HG02610 (cell line): ENCODE measurements at regions not wholly inside any gene's neighbourhood (a gene's known extent, or its start where the extent isn't known, plus 50 kb on each side); places are given as distances from the start of the nearest gene placed in this dataset.
"Not testable (repeated sequence)": the region's sequence is repeated elsewhere in the genome, so short reads cannot be mapped to it uniquely, and the experiment has no call there.

Source experiments
- ATAC-seq: cut with Tn5 transposase; IDR thresholded peaks from one replicate; pipeline ENCODE4 v1.9.1; 2021; ENCODE audit warnings: mild to moderate bottlenecking, moderate library complexity; ENCODE audit not compliant: unreplicated experiment

- no peak for ATAC-seq
These were observed 525.4 kb upstream of the TLE4 start for GRCh38 chr9:79046401-79046800.

DNA sequence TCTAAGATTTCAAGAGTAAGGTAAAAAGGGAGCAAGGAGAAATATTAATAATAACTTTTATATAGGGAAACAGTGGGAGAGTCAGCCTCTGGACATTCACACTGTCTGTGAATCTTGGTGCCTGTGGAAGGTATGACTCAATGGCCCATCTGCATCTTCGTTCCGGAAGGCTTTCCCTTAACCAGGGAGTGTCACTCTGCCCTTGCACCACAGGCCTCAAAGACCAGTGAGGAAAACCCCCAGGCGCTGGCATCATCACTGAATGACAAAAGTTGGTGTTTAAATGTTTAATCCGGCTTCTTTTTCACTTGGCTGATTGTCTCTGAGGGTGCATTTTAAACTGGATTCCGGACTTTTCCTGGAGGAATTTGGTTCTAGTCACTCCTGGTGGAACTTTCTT lies 522.4 kb upstream of the TLE4 start:
- no peak for ATAC-seq

- peak; percentile 58 for ATAC-seq
These were observed 518.2 kb upstream of the TLE4 start for GRCh38 chr9:79053598-79053997.

DNA sequence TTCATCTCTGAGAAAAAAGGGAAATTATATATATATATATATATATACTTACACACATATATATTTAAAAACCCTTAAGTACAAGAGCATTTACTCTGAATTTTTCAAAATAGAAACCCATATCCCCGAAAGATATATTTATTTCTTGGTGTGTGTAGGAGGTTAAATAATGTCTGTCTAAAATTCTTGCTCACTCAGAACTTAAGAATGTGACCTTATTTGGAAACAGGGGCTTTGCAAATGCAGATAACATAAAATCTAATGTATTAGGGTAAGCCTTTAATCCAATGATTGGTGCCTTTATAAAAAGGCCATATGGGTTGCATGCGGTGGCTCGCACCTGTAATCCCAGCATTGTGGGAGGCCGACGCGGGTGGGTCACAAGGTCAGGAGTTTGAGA lies 517.3 kb upstream of the TLE4 start:
- no peak for ATAC-seq

DNA sequence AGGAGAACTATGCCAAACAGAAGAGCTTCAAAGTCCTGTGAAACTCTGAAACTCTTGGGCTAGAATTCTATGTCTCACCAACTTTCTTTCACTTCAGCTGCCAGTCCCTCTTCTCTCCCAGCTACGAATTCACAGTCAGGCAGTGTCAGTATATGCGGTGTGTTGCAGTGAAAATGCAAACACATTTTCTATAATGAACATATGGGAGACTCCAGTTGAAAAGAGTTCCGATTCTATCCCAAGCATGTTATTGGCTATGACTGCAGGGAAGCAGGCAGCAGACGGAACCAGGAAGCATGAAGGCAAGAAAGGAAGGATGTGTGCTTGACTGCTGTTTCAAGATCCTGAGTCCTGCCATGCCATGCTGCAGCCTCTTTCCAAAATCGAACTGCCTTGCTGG lies 515.7 kb upstream of the TLE4 start:
- ATAC-seq: no peak

DNA sequence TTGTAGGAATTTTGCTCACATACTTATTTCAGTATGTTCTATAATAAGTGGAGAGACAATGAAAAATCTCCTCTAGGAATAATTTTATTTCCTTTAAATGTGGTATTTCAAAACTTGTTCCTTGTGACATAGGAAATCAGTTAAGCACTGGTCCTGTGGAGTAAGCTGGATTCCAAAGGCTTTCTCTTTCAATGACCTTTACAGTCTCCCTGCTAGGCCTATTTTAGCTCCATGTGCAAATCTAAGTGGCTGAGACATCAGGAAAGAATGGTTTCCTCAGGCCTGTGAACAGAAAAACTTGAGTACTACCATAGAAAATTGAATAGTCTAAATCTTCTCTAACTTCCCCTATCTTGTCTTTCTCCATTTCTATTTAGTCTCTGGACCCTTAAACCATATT lies 514.2 kb upstream of the TLE4 start:
- no peak for ATAC-seq

- ATAC-seq: no peak
These were observed 511.0 kb upstream of the TLE4 start for GRCh38 chr9:79060766-79061165.

DNA sequence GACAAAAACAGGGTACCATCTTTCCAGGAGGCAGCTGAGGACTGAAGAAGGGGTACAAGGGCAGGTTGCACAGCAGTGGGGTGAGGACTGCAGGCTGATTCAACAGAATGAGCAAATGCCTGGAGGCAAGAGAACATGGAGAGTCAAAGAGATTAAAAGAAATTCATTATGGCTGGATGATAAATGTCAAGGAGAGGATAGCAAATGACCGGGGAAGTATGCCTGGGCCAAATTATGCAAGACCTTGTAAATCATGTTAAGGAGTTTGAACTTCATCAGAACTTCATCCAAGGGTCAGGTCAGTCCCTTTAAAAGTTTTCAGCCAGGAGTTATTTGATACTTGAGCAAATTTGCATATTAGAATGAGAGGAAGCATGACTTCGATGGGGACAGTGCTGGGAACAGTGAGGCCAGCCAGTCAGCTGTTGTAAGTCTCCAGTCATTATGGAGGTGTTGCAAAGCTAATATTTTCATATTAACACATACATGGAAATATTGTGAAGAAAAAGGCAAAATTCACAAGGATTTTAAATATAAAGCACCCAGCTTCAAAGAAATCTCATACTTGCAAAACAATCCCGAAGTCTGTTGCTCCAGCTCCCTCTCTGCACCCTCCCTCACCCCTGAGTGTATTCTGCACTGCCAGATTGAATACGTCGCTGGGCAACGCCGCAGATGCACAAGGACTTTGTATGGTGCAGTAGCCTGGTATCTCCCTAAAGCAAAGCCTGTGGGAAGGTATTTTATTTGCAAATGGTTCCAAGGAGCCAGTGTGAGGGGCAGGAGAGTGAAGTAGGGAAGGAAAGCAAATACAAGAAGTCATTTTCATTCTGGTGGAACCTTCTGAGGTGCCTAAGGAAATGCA lies 509.8 kb upstream of the TLE4 start:
- no peak for ATAC-seq

DNA sequence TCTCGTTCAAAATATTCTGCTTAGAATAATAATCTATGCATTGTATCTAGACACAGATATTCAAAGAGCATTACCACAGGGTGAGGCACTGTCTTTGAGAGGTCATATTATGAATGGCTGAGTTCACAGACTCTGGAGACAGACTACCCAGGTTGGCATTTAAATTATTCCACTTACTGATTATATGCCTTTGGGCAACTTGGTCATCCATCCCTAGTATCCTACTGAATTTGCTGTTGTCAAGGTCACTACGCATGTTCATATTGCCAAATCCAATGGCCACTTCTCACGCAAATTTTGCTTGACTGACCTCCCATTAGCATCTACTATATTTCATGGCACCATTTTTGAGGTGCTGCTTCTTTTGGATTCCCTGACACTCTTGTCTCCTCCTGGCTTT lies 498.6 kb upstream of the TLE4 start:
- no peak for ATAC-seq

DNA sequence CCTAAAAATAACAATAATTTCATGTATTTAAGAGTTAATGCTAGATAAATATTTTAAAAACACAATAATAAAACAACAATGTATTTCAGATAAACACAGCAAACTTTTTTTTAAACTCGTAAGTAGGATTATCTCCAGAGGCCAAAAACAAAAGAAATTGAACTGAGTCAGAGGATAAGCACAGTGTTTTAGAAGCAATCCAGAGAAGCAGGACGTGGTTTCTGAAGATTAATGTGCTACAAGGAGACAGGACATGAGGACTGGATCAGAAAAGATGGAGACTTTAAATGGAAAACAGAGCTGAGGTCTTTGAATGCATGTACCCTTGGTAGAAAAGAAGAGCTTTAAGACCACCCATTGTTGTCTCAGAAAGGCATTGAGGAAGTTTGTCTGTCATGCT lies 491.2 kb upstream of the TLE4 start:
- no peak for ATAC-seq

- no peak for ATAC-seq
These were observed 488.1 kb upstream of the TLE4 start for GRCh38 chr9:79083621-79084020.

GRCh38 chr9:79087133-79087532 lies 484.6 kb upstream of the TLE4 start:
- ATAC-seq: no peak

GRCh38 chr9:79089054-79089560 lies 482.7 kb upstream of the TLE4 start:
- no peak for ATAC-seq

DNA sequence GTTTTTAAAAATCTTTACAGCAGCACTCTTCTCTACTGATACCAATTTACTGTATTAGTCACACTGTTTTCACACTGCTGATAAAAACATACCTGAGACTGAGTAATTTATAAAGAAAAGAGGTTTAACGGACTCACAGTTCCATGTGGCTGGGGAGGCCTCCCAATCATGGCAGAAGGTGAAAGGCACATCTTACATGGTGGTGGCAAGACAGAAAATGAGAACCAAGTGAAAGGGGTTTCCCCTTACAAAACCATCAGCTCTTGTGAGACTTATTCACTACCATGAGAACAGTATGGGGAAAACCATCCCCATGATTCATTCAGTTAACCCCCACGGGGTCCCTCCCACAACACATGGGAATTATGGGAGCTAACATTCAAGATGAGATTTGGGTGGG lies 481.9 kb upstream of the TLE4 start:
- peak; percentile 63 for ATAC-seq

DNA sequence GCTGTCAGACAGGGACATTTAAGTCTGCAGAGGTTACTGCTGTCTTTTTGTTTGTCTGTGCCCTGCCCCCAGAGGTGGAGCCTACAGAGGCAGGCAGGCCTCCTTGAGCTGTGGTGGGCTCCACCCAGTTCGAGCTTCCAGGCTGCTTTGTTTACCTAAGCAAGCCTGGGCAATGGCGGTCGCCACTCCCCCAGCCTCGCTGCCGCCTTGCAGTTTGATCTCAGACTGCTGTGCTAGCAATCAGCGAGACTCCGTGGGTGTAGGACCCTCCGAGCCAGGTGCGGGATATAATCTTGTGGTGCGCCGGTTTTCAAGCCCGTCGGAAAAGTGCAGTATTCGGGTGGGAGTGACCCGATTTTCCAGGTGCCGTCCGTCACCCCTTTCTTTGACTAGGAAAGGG lies 468.5 kb upstream of the TLE4 start:
- ATAC-seq: not testable (repeated sequence)

GRCh38 chr9:79104216-79104615 lies 467.5 kb upstream of the TLE4 start:
- ATAC-seq: no peak

GRCh38 chr9:79104951-79105350 lies 466.8 kb upstream of the TLE4 start:
- ATAC-seq: no peak

DNA sequence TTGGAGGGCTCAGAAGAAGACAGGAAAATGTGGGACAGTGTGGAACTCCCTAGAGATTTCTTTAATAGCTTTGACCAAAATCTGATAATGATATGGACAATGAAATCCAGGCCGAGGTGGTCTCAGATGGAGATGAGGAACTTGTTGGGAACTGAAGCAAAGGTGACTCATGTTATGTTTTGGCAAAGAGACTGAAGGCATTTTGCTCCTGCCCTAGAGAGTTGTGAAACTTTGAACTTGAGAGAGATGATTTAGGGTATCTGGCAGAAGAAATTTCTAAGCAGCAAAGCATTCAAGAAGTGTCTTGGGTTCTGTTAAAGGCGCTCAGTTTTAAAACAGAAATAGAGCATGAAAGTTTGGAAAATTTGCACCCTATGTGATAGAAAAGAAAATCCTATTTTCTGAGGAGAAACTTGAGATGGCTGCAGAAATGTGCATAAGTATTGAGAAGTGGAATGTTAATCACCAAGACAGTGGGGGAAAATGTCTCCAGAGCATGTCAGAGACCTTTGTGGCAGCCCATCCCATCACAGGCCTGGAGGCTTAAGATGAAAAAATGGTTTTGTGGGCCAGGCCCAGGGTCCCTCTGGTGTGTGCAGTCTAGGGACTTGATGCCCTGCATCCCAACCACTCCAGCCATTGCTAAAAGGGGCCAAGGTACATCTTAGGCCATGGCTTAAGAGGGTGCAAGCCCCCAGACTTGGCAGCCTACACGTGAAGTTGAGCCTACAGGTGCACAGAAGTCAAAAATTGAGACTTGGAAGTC lies 463.7 kb upstream of the TLE4 start:
- ATAC-seq: no peak

GRCh38 chr9:79111653-79112052 lies 460.1 kb upstream of the TLE4 start:
- no peak for ATAC-seq

GRCh38 chr9:79115176-79115575 lies 456.6 kb upstream of the TLE4 start:
- no peak for ATAC-seq

DNA sequence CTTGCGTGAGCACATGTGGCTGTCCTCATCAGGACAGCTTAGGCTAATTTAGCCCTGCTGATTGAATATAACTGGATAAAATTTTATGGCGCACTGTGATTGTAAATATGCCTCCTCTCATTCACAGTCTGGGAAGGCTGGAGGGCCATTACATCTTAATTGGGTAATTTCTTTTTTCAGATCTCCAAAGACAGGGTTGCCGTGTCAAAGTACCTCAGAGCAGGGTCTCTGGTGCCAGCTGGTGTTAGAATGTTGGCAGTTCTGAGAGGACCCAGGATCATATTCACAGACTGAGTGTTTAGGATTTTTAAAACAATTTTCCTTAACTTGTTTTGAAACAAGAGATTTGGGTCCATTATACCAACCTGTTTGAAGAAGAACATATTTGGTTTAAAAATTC lies 455.7 kb upstream of the TLE4 start:
- ATAC-seq: no peak

DNA sequence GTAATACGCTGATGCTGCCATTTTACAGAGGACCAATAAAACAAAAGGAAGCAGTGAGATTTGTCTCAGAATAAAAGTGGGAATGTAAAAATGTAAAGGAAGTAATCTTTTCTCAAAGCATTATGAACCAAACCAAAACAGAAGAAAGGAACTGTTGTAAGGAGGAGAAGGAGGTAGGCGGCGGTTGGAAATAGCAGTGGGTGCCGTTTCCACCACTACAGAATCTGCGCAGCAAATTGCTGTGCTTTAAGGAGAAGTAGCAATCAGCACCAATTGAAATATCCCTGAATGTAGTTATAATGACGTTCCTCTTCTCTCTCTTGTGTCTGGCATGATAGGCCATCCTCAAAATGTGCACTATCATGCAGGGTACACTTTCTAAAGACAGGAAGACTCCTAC lies 455.1 kb upstream of the TLE4 start:
- no peak for ATAC-seq
